ENCODE measurements at regions not wholly inside any gene's neighbourhood (a gene's known extent, or its start where the extent isn't known, plus 50 kb on each side); places are given as distances from the start of the nearest gene placed in this dataset.

- ATAC-seq (ENCODE audit: low FRiP score) (no peak), DNase-seq (no peak)
- Histone ChIP-seq H3K27me3 (ENCODE audit: control insufficient read depth in 1 of 2, insufficient read depth in 2 of 2, low read length in 1 of 2) (no peaks in the 10 kb centered on the region), H3K9me3 (ENCODE audit: control insufficient read depth, low read length) (no peaks in the 10 kb centered on the region), H3K4me1 (ENCODE audit: control insufficient read depth in 1 of 2, insufficient read depth in 2 of 2, low read length in 2 of 2) (no peaks in the 10 kb centered on the region), H3K36me3 (ENCODE audit: control insufficient read depth in 1 of 2, insufficient read depth in 2 of 2, low read length in 1 of 2) (no peaks in the 10 kb centered on the region), H3K27ac (ENCODE audit: low read depth in 1 of 2, low read length in 2 of 2) (no peak overlapping the region), H3K4me3 (ENCODE audit: low read length in 2 of 2) (no peak overlapping the region)
- intact Hi-C loops (cut with DNase I), result no loop called here
- WGBS, 2 donors, result 66 to 73% methylated on average over 6 of the region's 6 CpGs
Measured at GRCh38 chr11:69964247-69964643, 113.9 kb upstream of the ANO1 start.

- H3K9me3 ChIP-seq (ENCODE audit: control insufficient read depth, low read length), result no peaks in the 10 kb centered on the region
- H3K27ac ChIP-seq (ENCODE audit: low read depth in 1 of 2, low read length in 2 of 2), result no peak overlapping the region
- H3K4me1 ChIP-seq (ENCODE audit: control insufficient read depth in 1 of 2, insufficient read depth in 2 of 2, low read length in 2 of 2), result no peaks in the 10 kb centered on the region
- H3K36me3 ChIP-seq (ENCODE audit: control insufficient read depth in 1 of 2, insufficient read depth in 2 of 2, low read length in 1 of 2), result no peaks in the 10 kb centered on the region
- DNase-seq, result no peak
- intact Hi-C loops (cut with DNase I), result no loop called here
- ATAC-seq (ENCODE audit: low FRiP score), result no peak
- H3K4me3 ChIP-seq (ENCODE audit: low read length in 2 of 2), result no peak overlapping the region
- H3K27me3 ChIP-seq (ENCODE audit: control insufficient read depth in 1 of 2, insufficient read depth in 2 of 2, low read length in 1 of 2), result no peaks in the 10 kb centered on the region
- 90 to 91% methylated on average over 20 of the region's 20 CpGs for WGBS, 2 donors
Measured at GRCh38 chr11:69965821-69966582, 112.1 kb upstream of the ANO1 start.

- WGBS, 2 donors, result 96 to 99% methylated on average over 4 of the region's 4 CpGs
- Histone ChIP-seq H3K36me3 (ENCODE audit: control insufficient read depth in 1 of 2, insufficient read depth in 2 of 2, low read length in 1 of 2) (no peaks in the 10 kb centered on the region), H3K4me3 (ENCODE audit: low read length in 2 of 2) (no peak overlapping the region), H3K9me3 (ENCODE audit: control insufficient read depth, low read length) (no peaks in the 10 kb centered on the region), H3K27ac (ENCODE audit: low read depth in 1 of 2, low read length in 2 of 2) (no peak overlapping the region), H3K27me3 (ENCODE audit: control insufficient read depth in 1 of 2, insufficient read depth in 2 of 2, low read length in 1 of 2) (no peaks in the 10 kb centered on the region), H3K4me1 (ENCODE audit: control insufficient read depth in 1 of 2, insufficient read depth in 2 of 2, low read length in 2 of 2) (no peaks in the 10 kb centered on the region)
- ATAC-seq (ENCODE audit: low FRiP score) (no peak), DNase-seq (no peak)
- intact Hi-C loops (cut with DNase I), result no loop called here
Measured at GRCh38 chr11:69966583-69966835, 111.6 kb upstream of the ANO1 start.

- H3K36me3 ChIP-seq (ENCODE audit: control insufficient read depth in 1 of 2, insufficient read depth in 2 of 2, low read length in 1 of 2), result no peaks in the 10 kb centered on the region
- no peak overlapping the region for H3K27ac ChIP-seq (ENCODE audit: low read depth in 1 of 2, low read length in 2 of 2)
- H3K4me1 ChIP-seq (ENCODE audit: control insufficient read depth in 1 of 2, insufficient read depth in 2 of 2, low read length in 2 of 2), result no peaks in the 10 kb centered on the region
- H3K27me3 ChIP-seq (ENCODE audit: control insufficient read depth in 1 of 2, insufficient read depth in 2 of 2, low read length in 1 of 2), result no peaks in the 10 kb centered on the region
- no peaks in the 10 kb centered on the region for H3K9me3 ChIP-seq (ENCODE audit: control insufficient read depth, low read length)
- intact Hi-C loops (cut with DNase I), result no loop called here
- no peak for ATAC-seq (ENCODE audit: low FRiP score)
- WGBS, 2 donors, result 93 to 96% methylated on average over 25 of the region's 25 CpGs
- DNase-seq, result no peak
- H3K4me3 ChIP-seq (ENCODE audit: low read length in 2 of 2), result no peak overlapping the region
Measured at GRCh38 chr11:69966910-69967483, 111.1 kb upstream of the ANO1 start.

- Histone ChIP-seq H3K4me3 (ENCODE audit: low read length in 2 of 2) (no peak overlapping the region), H3K27ac (ENCODE audit: low read depth in 1 of 2, low read length in 2 of 2) (peak overlapping the region in 1 of 2 donors; percentile 54), H3K27me3 (ENCODE audit: control insufficient read depth in 1 of 2, insufficient read depth in 2 of 2, low read length in 1 of 2) (no peaks in the 10 kb centered on the region), H3K4me1 (ENCODE audit: control insufficient read depth in 1 of 2, insufficient read depth in 2 of 2, low read length in 2 of 2) (no peaks in the 10 kb centered on the region), H3K36me3 (ENCODE audit: control insufficient read depth in 1 of 2, insufficient read depth in 2 of 2, low read length in 1 of 2) (no peaks in the 10 kb centered on the region), H3K9me3 (ENCODE audit: control insufficient read depth, low read length) (no peaks in the 10 kb centered on the region)
- ATAC-seq (ENCODE audit: low FRiP score) (no peak), DNase-seq (no peak)
- intact Hi-C loops (cut with DNase I), result no loop called here
- WGBS, 2 donors, result 88 to 92% methylated on average over 6 of the region's 6 CpGs
Measured at GRCh38 chr11:69967484-69967883, 110.6 kb upstream of the ANO1 start.

- Histone ChIP-seq H3K27me3 (ENCODE audit: control insufficient read depth in 1 of 2, insufficient read depth in 2 of 2, low read length in 1 of 2) (no peaks in the 10 kb centered on the region), H3K4me1 (ENCODE audit: control insufficient read depth in 1 of 2, insufficient read depth in 2 of 2, low read length in 2 of 2) (no peaks in the 10 kb centered on the region), H3K4me3 (ENCODE audit: low read length in 2 of 2) (no peak overlapping the region), H3K9me3 (ENCODE audit: control insufficient read depth, low read length) (no peaks in the 10 kb centered on the region), H3K27ac (ENCODE audit: low read depth in 1 of 2, low read length in 2 of 2) (peak overlapping the region in 1 of 2 donors; percentile 54), H3K36me3 (ENCODE audit: control insufficient read depth in 1 of 2, insufficient read depth in 2 of 2, low read length in 1 of 2) (no peaks in the 10 kb centered on the region)
- intact Hi-C loops (cut with DNase I), result no loop called here
- 42 to 45% methylated on average over 24 of the region's 24 CpGs for WGBS, 2 donors
- ATAC-seq (ENCODE audit: low FRiP score), result no peak
- DNase-seq, result peak in 1 of 2 donors; percentile 68
Measured at GRCh38 chr11:69968396-69969347, 109.4 kb upstream of the ANO1 start.

GRCh38 chr11:69969890-69970784 is 108.0 kb upstream of the ANO1 start:
- H3K27ac ChIP-seq (ENCODE audit: low read depth in 1 of 2, low read length in 2 of 2), result no peak overlapping the region
- WGBS, 2 donors, result 78 to 83% methylated on average over 21 of the region's 21 CpGs
- no peak overlapping the region for H3K4me3 ChIP-seq (ENCODE audit: low read length in 2 of 2)
- H3K36me3 ChIP-seq (ENCODE audit: control insufficient read depth in 1 of 2, insufficient read depth in 2 of 2, low read length in 1 of 2), result no peaks in the 10 kb centered on the region
- no peak for ATAC-seq (ENCODE audit: low FRiP score)
- no peak for DNase-seq
- intact Hi-C loops (cut with DNase I), result no loop called here
- no peaks in the 10 kb centered on the region for H3K9me3 ChIP-seq (ENCODE audit: control insufficient read depth, low read length)
- H3K4me1 ChIP-seq (ENCODE audit: control insufficient read depth in 1 of 2, insufficient read depth in 2 of 2, low read length in 2 of 2), result no peaks in the 10 kb centered on the region
- no peaks in the 10 kb centered on the region for H3K27me3 ChIP-seq (ENCODE audit: control insufficient read depth in 1 of 2, insufficient read depth in 2 of 2, low read length in 1 of 2)

- no peaks in the 10 kb centered on the region for H3K4me1 ChIP-seq (ENCODE audit: control insufficient read depth in 1 of 2, insufficient read depth in 2 of 2, low read length in 2 of 2)
- DNase-seq (no peak), ATAC-seq (ENCODE audit: low FRiP score) (no peak)
- no peak overlapping the region for H3K4me3 ChIP-seq (ENCODE audit: low read length in 2 of 2)
- H3K27me3 ChIP-seq (ENCODE audit: control insufficient read depth in 1 of 2, insufficient read depth in 2 of 2, low read length in 1 of 2), result no peaks in the 10 kb centered on the region
- H3K27ac ChIP-seq (ENCODE audit: low read depth in 1 of 2, low read length in 2 of 2), result no peak overlapping the region
- H3K9me3 ChIP-seq (ENCODE audit: control insufficient read depth, low read length), result no peaks in the 10 kb centered on the region
- intact Hi-C loops (cut with DNase I), result no loop called here
- WGBS, 2 donors, result 91 to 92% methylated on average over 6 of the region's 6 CpGs
- no peaks in the 10 kb centered on the region for H3K36me3 ChIP-seq (ENCODE audit: control insufficient read depth in 1 of 2, insufficient read depth in 2 of 2, low read length in 1 of 2)
Measured at GRCh38 chr11:69970785-69971535, 107.2 kb upstream of the ANO1 start.

All from aorta (tissue), 5 donors.